Pancreas (tissue), 10 donors: ENCODE measurements at regions not wholly inside any gene's neighbourhood (a gene's known extent, or its start where the extent isn't known, plus 50 kb on each side); places are given as distances from the start of the nearest gene placed in this dataset.

ENCODE experiments used
- ATAC-seq, 4 donors: fragments of 200-7000 bp; cut with Tn5 transposase; one replicate each; pipeline versions ENCODE4 v1.8.0 to v1.9.1; 2020; ENCODE audit warnings: mild to moderate bottlenecking in 4 of 4, moderate library complexity in 4 of 4
- DNase-seq, 6 donors: peaks; one replicate each; pipeline ENCODE4 v3.0.0-alpha.2; 2020
- FAIRE-seq: peaks from 2 replicates; lab custom pipeline; 2012; peaks lifted over from hg19 to GRCh38; lab: Jason Lieb, UNC
- H3K27ac ChIP-seq, 4 donors: fragments of 200-600 bp; sonication (generic); 1 replicate in 3 of 4; 2 replicates in 1 of 4; pipeline versions ENCODE4 v1.5.0 to v1.8.0; 2020
- H3K27me3 ChIP-seq, 4 donors: fragments of 200-600 bp; one replicate each; pipeline ENCODE4 v1.8.0; 2021
- H3K36me3 ChIP-seq, 3 donors: fragments of 200-600 bp; sonication (generic) in 1 of 3; one replicate each; pipeline versions ENCODE4 v1.5.0 to v1.8.0; 2020 to 2021
- H3K4me1 ChIP-seq, 3 donors: fragments of 200-600 bp; one replicate each; pipeline ENCODE4 v1.8.0; 2021
- H3K4me3 ChIP-seq, 4 donors: fragments of 200-600 bp; sonication (generic) in 2 of 4; one replicate each; pipeline versions ENCODE4 v1.5.0 to v1.8.0; 2020 to 2021
- H3K9me3 ChIP-seq, 4 donors: fragments of 200-600 bp; one replicate each; pipeline ENCODE4 v1.8.0; 2021
- WGBS, 2 donors: extraction: QIAGEN DNeasy Blood & Tissue Kit; methylation state at CpG; one replicate each; pipeline ENCODE4 v1.1.7; 2013; 5-methylcytosine and 5-hydroxymethylcytosine counted together
- intact Hi-C, 3 donors: fragments of 100-400 bp; cut with DNase I; formaldehyde crosslinking; loops; one replicate each; pipeline versions ENCODE4 v1.11.1 to v1.14.2; 2022
- TF ChIP-seq, protein P1 (sequence below), 4 donors: fragments of 200-600 bp; sonication (generic) in 3 of 4; IDR thresholded peaks; one replicate each; pipeline versions ENCODE4 v1.5.0 to v1.8.0; 2021; ENCODE audit warnings: antibody characterized with exemption in 4 of 4
- donor health status: healthy with polysubstance abuse.
- donor health status: DM: no; HTN: no; CAD: no; lungs with moderate emphysema.
- donor health status: DM: no; HTN: no; CAD: no.
- donor health status: control.
- donor health status: control.
- donor health status: Bipolar disorder and iron deficiency.
- donor health status: DM: yes; HTN: yes; CAD: no.
- donor health status: DM: no; HTN: no; CAD: no.
- donor health status: DM: no; HTN: no; CAD: no.
- donor health status: DM: yes; HTN: yes; CAD: no.

DNA sequence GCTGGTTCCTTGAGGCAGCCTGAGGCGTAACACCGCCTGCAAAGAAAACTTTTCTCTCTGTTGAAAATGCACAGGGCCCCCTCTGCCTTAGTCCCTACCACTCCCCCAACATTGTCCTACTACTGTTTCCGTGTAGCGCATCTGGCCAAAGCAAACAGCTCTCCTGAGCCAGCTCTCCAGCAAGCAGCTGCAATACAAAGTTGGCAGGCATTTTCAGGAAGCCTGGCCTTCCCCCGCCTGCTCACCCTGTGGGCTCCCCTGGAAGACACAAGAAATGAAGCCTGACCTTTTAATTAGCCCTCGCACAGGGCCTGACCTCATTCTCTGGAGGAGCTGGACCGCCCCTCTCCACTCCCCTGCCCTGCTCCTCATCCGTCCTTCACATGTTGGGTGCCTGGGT is 66.7 kb downstream of the SOX9 start:
- peak; percentile 68 to 87 (median 82) for ATAC-seq
- Histone ChIP-seq H3K9me3 (no peaks in the 10 kb centered on the region), H3K4me3 (no peak overlapping the region), H3K27me3 (no peaks in the 10 kb centered on the region), H3K27ac (peak overlapping the region in 1 of 4 donors; percentile 11), H3K4me1 (no peaks in the 10 kb centered on the region), H3K36me3 (no peaks in the 10 kb centered on the region)
- intact Hi-C loops, result no loop called here
- TF ChIP-seq, protein P1, sequence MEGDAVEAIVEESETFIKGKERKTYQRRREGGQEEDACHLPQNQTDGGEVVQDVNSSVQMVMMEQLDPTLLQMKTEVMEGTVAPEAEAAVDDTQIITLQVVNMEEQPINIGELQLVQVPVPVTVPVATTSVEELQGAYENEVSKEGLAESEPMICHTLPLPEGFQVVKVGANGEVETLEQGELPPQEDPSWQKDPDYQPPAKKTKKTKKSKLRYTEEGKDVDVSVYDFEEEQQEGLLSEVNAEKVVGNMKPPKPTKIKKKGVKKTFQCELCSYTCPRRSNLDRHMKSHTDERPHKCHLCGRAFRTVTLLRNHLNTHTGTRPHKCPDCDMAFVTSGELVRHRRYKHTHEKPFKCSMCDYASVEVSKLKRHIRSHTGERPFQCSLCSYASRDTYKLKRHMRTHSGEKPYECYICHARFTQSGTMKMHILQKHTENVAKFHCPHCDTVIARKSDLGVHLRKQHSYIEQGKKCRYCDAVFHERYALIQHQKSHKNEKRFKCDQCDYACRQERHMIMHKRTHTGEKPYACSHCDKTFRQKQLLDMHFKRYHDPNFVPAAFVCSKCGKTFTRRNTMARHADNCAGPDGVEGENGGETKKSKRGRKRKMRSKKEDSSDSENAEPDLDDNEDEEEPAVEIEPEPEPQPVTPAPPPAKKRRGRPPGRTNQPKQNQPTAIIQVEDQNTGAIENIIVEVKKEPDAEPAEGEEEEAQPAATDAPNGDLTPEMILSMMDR (IDR thresholded peaks at IDR 0.05), result no peak
- peak in 4 of 6 donors; percentile 22 to 38 (median 29) for DNase-seq
- no peak for FAIRE-seq
- 52% methylated on average over 8 of the region's 8 CpGs for WGBS, 2 donors

DNA sequence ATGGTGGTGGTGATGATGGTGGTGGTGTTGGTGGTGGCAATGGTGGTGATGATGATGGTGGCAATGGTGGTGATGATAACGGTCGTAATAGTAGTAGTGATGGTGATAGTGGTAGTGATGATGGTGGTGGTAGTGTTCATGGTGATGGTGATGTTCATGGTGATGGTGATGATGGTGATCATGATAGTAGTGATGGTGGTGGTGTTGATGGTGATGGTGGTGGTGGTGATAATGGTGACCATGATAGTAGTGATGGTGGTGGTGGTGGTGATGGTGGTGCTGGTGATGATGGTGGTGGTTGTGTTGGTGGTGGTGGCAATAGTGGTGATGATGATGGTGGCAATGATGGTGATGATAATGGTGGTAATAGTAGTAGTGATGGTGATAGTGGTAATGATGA is 68.0 kb downstream of the SOX9 start:
- no peaks in the 10 kb centered on the region for H3K9me3 ChIP-seq
- DNase-seq (no peak), FAIRE-seq (no peak), ATAC-seq (no peak)
- no peaks in the 10 kb centered on the region for H3K27me3 ChIP-seq
- no peaks in the 10 kb centered on the region for H3K36me3 ChIP-seq
- intact Hi-C loops, result no loop called here
- no peak overlapping the region for H3K4me3 ChIP-seq
- WGBS, 2 donors, result 90 to 96% methylated on average over 2 of the region's 2 CpGs
- TF ChIP-seq, protein P1 (IDR thresholded peaks at IDR 0.05), result no peak
- H3K27ac ChIP-seq, result no peak overlapping the region
- H3K4me1 ChIP-seq, result no peaks in the 10 kb centered on the region

DNA sequence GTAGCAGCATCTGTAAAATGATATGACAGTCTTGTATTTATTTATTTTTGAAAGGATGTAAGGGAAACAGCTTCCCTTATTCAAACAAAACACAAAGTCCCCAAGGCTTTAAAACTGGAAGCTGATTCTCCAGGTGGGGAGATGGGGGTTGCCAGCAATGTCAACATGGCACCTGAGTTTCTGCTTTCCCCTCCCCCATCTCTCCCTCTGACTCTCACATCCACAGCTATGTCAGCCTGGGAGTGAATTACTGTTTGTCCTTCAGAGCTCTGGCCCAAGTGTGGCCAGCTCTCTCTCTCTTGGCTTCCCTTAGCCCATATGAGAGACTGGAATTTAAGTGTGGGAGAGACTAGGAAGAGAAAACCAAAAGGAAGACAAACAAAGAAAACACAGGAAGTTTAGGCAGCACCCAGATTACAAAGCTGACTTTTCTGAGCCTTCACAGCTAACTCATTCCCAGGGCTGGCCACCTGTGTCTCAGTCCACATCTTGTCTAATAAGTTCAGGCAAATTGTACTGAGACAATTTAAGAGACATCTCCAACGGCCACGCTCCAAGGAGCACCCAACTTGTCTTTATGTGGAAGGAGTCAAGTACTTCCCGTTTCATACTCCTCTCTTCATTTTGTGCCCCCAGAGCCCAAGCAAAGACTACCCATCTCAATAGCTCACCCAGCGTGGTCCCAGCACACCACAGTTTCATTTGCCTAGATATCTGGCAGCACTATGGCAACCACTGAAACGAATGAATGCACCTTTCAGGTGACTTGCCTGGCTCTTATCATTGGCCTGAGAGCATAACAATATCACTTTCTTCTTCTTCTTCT is 69.2 kb downstream of the SOX9 start:
- Histone ChIP-seq H3K4me1 (no peaks in the 10 kb centered on the region), H3K9me3 (no peaks in the 10 kb centered on the region), H3K4me3 (no peak overlapping the region), H3K27me3 (no peaks in the 10 kb centered on the region), H3K36me3 (no peaks in the 10 kb centered on the region), H3K27ac (no peak overlapping the region)
- WGBS, 2 donors, result 65 to 72% methylated on average over 5 of the region's 5 CpGs
- DNase-seq (no peak), ATAC-seq (no peak), FAIRE-seq (no peak)
- intact Hi-C loops, result no loop called here
- TF ChIP-seq, protein P1 (IDR thresholded peaks at IDR 0.05), result no peak

DNA sequence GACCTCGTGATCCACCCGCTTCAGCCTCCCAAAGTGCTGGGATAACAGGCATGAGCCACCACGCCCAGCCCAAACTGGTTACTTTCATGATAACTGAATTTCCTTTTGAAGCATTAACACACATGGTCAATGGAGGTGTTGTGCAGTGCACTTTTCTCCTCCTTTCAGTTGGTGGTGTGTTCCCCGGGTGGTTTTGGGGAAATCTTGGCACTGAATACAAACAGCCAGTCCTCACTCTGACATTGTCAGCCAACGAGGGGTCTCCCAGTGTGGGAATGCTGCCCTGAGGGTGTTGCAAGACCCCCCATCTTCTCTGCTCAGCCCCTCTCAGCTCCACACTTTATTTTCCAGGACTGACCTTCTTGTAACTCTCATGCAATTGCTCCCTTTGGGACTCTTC is 70.5 kb downstream of the SOX9 start:
- H3K27ac ChIP-seq, result no peak overlapping the region
- H3K4me3 ChIP-seq, result no peak overlapping the region
- intact Hi-C loops, result no loop called here
- no peaks in the 10 kb centered on the region for H3K4me1 ChIP-seq
- ATAC-seq (no peak), DNase-seq (no peak), FAIRE-seq (no peak)
- no peaks in the 10 kb centered on the region for H3K27me3 ChIP-seq
- no peaks in the 10 kb centered on the region for H3K36me3 ChIP-seq
- TF ChIP-seq, protein P1 (IDR thresholded peaks at IDR 0.05), result no peak
- WGBS, 2 donors, result 74 to 80% methylated on average over 5 of the region's 5 CpGs
- H3K9me3 ChIP-seq, result no peaks in the 10 kb centered on the region
